RPMI7951 (cell line): ENCODE measurements at regions not wholly inside any gene's neighbourhood (a gene's known extent, or its start where the extent isn't known, plus 50 kb on each side); places are given as distances from the start of the nearest gene placed in this dataset.

Experiments used
- DNase-seq: peaks from one replicate; pipeline ENCODE4 v3.0.0-alpha.2; 2012; ENCODE audit warnings: low read depth

DNA sequence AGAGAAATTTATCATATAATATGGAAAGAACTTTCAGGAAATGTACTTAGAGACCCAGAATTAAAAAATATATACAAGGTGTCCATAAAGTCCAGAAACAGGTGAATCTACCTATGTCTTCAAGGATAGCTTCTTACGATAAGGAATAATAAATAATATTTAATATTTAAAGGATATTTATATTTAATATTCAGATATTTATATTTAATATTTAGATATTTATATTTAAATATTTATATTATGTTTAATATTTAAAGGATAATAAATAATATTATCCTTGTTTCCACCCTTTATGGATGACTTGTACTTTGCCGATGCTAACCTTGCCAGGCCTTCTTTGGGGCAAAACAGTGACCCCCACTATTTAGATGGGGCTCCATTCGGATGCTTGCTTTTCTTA is 169.5 kb upstream of the CADM1 start:
- DNase-seq = no peak

DNA sequence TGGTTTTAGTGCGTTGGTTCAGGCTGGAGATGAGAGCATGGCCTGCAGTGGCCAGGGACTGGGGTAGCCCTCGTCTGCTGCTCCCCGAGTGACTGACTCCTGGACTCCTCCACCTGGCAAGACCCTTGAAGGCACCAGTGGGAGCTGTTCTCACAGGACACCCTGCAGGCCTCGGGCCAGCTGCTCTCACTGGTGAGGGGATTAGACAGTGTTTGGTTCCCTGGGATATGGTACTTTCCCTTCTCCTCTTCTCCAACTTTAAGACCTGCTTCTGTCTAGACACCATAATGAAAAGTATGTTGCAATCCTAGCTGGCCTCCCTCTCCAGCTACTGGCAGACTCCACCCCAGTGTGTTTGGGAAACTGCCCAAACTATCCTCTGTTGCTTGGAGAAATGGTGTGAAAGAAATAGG is 168.8 kb upstream of the CADM1 start:
- DNase-seq = peak; percentile 39

DNA sequence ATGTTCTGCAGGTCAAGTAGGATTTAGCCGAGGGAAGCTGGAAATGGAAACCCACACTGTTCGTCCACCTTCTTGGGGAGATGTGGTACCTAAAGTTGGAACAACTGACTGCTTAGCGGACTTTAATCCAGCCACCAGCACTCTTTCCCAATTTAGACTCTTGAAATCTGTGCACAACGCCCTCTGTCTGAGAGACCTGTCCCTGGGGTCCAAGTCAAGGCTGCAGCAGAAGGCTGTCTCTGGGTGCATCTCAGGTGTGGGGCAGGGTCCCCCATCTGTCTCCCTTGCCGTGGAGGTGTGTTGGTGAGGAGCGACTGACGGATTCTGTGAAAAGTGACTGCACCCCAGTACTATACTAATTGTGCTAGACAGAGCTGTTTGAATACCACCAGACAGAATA is 168.2 kb upstream of the CADM1 start:
- DNase-seq = no peak

DNA sequence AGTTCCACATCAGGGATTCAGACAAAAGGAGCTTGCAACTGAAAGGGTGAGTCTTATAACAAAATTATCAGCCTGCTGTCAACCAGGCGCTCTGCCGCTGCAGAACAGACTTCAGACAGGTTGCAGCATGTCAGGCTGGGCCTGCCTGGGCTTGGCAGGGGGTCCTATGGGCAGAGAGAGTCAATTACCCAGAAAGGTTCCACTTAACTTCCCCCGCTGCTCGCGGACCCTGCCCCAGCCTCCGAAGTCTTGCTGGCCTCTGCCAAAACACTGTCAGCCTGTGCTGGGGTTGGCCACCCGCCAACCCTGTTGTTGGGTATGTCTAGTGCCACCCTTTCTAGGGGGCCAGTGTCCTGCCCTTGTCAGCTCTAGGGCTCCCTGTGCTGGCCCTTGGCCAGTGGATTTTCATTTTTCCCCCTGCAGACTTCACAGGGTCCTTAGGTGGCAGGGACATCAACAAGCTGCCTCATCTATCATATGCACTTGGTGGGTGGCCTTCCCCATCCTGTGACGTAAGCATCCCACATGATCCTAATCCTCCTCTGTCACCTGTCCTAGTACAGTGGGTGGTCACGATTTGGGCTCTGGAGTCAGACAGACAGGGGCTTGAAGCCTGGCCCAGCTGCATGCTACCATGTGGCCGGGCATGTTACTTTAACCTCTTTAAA is 166.5 kb upstream of the CADM1 start:
- no peak for DNase-seq

DNA sequence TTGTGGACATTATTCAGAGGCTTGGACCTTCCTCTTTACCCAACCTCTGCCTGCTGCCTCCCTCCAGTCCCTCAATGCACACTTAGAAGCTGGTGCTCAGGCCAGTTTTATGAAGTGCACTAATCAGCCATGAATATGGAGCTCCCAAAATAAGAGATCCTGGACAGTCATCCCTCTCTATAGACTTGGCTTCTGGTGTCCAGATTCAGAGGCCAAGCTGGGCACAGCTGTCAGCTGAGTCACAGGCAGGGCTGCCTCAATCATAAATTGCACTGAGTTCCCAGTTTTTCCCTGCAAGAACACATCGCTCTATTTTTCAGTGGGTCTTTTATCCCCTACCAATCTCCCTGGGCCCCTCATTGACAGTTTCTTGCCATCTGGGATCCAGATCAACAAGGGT is 161.7 kb upstream of the CADM1 start:
- DNase-seq = peak; percentile 61

DNA sequence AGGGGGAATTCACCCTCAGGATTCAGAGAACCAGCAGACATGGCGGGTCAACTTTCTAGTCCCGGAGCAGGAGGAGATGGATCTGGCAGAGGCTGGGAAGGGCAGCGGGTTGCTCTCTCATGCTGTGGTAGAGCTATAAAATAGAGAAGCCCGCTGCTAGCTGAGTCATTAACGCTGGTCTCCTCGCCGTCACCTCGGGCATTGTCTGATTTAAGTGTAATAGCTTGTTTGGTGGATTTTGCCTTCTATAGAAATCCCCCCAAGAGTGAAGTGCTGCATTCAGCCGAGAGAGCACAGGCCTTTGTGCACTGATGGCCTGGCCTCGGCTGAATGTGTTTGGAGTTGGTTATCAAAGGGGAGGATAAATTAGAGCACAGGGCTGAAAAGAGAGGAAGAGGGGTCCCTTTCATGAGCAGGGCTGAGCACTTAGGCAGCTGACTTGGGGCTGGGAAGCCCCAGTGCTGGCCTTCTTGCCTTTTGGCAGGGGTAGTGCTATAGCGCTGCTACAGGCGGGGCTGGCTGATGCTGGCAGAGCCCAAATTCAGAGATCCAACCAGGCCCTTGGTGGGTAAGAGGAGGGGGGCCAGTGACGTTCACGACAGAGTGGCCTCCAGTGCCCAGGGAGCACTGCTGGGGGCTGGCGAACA is 161.1 kb upstream of the CADM1 start:
- no peak for DNase-seq

DNA sequence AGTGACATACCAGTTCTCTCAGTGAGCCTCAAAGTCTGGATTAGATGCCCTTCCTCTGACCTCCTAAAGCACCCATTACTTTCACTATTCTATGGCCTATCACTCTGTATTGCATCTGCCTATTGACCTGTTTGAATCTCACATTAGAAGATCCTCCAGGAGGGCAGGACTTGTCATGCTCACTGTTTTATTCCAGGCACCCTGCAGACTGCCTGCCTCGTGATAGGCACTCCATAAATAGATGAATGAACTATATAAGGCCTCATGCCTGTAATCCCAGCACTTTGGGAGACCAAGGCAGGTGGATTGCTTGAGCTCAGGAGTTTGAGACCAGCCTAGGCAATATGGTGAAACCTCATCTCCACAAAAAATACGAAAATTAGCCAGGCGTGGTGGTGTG is 160.1 kb upstream of the CADM1 start:
- DNase-seq = no peak

DNA sequence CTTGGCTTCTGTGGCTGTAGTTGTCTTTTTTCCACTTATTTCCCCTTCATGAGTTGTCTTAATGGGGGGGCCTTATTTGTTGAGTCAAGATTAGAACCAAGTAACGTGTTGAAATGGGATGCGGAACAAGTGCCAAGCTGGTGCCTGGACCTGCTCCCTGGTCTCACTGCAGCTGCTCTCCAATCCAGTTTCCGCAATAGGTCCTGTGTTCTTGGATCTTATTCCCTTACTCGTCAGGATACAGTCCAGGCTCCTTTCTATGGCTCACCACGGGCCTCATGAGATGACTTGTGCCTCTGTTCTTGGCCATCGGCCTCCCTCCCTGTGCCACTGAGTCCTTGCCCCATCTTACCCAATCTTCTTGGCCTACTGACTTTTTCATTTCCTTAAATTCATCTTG is 159.6 kb upstream of the CADM1 start:
- DNase-seq = no peak

DNA sequence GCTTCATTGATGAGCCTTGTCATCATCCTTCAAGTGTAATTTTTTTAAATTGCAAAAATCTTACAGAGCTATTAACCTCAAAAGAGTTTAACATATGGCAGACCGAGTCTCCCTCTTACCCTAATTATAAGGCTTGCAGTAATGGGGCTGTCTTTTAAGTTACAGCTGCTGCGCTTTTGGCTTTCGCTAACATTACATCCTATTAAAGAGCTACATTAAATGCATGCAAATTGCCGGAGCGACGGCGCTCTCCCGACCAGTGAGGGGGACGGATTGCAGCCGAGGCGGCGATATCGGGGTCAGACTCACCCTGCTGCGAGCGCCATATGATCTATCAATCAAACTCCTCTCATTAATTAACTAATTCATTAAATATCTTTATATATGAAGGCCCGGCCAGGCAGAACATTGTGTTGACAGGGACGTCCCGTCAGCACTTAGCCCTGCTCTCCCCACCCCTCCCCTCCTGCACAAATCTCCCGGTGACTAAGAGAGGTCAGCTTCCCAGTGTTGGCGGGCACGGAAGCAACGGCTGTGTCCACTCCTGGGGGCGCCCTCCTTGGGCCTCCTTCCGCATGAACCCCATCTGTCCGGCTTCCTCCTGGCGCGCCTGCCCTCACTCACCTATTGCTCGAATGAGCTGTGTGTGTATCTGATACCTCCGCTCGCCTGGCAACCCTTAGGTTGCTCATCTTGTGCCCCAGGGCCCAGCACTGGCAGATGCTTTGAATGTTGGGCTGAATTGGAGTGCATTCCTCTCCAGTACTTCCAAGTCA is 156.0 kb upstream of the CADM1 start:
- DNase-seq = peak; percentile 78

DNA sequence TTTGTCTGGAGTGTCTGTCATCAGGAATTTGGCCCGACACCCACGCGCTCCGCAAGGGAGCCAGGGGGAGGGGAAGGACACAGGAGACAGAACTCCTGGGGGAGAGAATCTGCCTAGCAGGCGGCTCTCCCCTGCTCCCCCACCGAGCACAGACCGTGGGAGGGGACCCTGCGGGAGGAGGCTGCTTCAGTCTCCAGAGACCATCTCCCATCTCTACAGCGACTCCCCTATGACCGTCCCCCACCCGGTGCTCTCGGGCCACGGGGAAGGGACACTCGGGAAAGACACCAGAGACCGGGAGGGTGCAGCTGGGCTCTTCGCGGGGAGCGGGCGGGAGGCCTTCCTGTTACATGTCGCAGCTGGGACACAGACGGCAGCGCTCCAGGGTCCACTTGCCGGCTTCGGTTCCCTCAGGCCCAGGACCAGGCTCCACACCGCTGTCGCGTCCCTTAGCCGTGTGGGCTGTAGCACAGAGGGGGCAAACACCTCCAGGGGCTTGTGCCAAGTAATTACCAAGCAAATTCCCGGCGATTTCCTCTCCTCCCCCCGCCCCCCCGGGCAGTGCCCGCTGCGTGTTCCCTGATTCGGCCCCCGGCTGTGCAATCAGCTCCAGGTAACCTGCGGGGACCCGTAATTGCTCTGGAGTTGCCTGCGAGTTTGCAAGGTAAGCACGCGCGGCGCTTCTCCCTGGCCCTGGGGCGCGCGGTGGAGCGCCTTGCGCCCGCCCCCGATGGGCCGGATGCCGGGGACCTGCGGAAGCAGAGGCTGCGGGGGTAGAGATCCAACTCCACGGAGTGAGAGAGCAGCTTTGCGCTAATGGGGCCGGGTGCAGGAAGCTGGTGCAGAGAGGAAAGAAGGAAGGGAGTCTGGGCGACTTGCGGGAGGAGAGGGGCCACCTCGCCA is 155.1 kb upstream of the CADM1 start:
- peak; percentile 55 for DNase-seq

DNA sequence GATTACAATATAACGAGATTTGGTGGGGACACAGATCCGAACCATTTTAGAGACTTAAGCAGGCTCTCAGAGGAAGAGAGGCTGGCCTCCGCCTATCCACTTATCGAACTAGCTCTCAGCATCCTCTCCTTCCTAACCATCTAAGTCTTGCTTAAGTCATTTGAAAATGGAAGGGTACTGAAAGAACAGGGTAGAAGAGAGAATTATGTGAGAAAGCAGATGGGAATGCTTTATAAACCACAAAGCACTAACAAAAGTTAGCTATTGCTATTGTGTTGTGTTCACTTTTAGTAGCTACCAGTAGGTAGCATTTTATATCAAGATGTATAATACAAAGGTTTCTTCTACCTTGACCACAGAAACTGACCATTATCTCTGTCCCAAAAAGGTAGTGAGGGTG is 153.4 kb upstream of the CADM1 start:
- DNase-seq = peak; percentile 34

DNA sequence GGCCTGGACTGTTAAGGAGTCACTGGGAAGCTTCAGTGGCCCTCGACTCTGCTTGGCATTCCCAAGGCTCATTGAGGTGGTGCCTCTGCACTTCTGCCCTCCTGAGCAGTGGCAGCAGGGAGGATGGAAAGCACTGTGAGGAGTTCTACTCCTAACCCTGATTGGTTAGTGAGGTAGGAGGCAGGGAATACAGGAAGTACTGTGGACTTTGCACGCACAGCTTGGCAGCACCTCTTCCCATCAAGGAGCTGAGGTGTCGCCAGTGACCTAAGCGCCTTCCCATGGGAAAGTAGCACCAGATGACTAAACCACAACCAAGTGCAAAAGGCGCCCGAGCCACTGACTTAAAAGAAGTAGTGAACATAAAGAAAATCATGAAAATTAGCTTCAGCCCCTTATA is 152.5 kb upstream of the CADM1 start:
- no peak for DNase-seq

DNA sequence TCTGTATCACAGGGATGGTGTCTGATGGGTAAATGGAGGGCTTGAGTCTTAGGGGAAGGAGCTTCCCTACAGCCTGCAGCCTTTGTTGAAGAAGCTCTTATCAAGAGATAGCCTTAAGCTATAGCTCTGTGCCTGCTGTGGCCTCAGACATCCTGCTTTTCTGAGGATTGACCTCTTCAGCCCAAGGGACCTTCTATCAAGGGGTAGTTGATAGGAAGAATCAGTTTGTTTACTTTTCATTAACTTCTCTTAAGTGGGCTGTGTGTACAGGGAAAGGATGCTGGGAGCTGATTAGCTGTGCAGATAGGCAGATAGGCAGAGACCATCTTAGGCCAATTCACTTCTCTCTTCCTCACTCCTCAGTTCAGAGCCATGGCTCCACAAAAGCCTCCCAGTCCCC is 151.8 kb upstream of the CADM1 start:
- DNase-seq = no peak

DNA sequence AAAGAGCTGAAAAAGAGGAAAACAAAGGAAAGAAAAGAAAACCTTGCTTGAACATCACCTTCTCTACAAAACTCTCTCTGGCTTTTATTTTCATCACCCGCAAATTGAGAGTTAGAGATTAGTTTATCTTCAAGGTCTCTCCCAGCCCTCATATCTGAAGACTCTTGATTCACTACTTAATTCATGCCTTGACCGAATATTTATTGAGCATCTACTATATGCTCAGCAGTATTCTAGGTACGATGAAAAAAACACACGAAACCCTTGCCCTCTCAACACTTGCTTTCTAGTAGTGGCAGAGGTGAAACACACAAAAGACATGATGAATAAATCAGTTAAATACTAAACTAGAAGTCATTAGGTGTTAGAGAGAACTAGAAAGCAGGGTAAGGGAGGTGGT is 150.6 kb upstream of the CADM1 start:
- no peak for DNase-seq

DNA sequence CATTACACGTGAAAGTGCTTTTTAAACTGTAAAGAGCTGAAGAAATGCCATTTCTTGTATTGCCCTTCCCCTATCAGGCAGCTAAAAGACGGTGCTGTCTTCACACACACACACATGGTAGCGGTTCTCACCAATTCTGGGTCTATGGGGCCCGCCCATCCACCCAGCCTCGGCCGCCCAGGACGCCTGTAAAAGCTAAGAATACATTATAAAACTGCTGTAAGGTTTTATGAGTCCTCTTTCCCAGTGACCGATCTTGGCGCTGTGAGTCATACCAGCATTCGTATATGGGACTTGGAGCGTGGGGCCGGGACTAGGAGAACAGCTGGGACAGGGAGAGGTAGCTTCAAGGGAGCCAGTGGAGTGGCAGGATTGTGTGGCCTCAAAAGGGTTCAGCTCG is 149.7 kb upstream of the CADM1 start:
- DNase-seq = no peak

DNA sequence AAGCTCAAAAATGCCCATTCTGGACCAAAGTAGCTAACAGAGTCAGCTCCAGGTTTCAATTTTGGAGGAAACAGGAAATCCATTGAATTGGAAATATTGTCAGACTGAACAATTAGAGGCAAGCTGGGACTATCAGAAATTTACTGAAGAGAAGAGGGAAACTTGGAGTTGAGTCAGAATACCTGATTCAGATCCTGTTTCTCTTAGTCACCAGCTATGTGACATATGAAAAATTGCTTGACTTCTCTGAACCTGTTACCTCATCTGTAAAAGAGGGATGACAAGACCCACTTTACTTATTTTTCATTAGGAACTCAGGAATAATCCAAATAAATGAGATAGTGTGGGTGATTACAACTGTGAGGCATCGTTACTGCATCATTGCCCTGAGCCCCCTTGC is 148.9 kb upstream of the CADM1 start:
- DNase-seq = peak; percentile 32

DNA sequence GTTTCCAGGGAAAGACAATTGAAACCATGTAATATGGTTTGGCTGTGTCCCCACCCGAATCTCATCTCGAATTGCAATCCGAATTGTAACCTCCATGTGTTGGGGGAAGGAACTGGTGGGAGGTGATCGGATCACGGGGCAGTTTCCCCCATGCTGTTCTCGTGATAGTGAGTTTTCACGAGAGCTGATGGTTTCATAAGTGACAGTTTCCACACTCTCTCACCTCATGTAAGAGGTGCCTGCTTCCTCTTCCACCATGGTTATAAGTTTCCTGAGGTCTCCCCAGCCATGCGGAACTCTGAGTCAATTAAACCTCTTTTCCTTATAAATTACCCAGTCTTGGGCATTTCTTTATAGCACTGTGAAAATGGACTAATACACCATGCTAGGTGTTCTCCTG is 148.3 kb upstream of the CADM1 start:
- DNase-seq = no peak

DNA sequence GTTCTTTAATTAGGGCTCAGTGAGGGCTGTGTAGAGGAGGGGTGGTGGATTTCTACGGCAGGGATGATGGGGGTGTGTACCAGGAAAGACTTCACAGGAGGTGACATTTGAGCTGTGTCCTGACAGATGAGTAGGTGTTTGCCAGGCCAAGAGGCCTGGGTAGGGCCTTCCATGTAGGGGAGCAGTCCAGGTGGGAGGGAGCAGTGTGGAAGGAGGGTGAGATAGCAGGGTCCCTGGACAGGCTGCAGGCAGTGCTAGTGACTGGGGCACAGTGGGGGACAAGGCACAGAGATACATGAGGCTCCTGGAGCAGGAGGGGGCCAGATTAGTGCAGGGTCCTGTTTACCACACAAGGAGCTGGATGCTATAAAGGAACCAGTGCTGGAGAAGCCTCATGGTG is 147.9 kb upstream of the CADM1 start:
- DNase-seq = no peak

DNA sequence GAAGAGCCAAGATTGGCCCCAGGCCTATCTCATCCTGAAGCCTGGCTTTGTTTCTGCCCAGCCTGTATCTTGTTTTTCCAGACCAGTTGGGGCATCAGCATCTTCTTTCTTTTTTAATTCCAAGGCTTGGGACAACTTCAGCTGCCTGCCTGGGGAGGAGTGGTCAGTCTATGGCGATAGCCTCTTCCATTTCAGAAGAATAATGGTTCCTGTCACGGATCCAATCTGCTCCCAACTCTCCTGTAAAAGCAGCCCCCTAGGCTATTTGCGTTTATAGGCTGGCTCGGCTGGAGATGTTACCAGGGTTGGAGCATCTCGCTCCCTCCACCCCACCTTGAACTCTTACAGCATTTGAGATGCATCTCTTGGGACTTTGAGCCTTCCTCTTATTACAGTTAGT is 145.2 kb upstream of the CADM1 start:
- no peak for DNase-seq

DNA sequence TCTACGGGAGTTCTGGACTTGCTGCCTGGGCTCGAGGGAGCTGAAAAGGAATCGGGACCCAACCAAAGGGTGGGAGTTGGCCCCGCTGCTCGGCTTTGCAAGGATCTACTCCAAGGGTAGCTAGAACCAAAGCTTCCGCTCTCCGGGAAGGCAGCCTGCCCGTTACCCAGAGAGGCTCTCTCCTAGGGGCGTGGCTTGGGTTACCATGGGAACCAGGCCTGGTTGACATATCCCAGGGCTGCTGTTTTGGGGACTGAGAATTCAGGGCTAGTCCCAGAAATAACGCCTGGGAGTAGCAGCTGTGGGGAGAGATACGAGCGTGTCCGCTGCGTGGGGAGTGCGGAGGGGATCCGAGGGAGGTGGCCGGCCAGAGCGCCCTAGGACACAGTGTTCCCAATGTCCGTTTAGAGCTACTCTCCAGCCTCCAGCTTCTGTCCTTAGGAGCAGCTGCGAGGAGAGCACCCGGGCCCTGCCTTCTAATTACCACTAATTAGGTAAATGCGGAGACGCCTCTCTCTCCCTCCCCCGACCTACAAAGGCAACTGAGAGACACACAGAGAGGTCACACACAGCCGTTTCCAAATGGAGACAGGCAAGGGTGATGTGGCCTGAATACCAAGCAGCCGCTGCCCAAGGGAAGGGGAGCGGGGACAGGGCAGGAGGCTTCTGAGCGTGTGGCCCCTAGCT is 141.6 kb upstream of the CADM1 start:
- DNase-seq = no peak

DNA sequence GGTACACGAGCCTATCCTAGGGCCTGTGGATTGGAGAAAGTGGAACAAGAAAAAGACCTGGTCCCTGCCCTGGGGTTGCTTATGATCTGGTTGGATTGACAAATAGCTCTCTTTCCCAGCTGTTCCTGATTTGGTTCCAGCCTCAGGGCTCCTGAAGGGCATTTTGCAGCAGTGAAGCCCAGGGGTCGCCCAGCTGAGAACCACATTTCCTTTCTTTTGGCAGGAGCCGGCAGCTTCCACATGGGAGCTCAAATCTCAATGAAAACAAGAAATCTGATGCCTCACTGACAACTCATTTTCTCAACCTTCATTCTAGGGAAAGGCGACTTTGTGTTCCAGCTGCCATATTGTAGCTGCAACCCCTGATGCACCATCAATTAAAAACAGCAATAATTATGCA is 140.6 kb upstream of the CADM1 start:
- peak; percentile 79 for DNase-seq
